ENCODE measurements at regions not wholly inside any gene's neighbourhood (a gene's known extent, or its start where the extent isn't known, plus 50 kb on each side); places are given as distances from the start of the nearest gene placed in this dataset.

DNA sequence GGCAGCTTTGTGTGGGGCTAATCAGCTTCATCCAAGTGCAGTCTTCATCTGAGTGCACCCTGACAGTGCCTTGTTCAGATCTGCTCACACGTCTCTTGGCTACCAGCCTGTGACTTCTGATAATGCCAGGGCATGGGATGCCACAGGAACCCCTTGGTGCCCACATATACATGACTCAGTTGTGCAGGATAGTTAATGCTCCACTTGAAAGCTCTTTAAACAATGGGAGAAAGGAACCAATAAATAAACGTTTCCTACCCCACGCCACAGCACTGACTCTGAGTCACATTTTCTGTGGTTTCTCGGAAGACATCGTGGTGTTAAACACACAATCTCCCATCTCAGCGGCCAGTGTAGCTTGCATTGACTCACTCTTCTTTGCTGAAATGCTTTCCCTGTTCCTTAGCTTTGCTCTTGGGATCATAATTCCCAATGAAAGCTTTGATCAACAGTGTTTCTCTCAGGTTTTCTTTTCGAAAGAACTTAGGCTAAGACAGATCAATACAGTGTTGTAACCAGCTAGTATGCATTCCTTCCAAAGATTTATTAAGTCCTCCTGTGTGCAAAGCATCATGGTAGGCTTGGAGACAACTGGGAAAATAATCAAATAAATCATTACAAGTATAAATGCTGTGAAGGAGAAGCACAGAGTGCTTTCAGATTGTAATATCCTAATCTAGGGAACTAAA, 142.0 kb downstream of the COPS8 start:
- no peak overlapping the region for H3K9ac ChIP-seq (ENCODE audit: insufficient read depth in 1 of 2, low read depth in 2 of 2, low read length in 2 of 2)
- no peaks in the 10 kb centered on the region for H3K79me2 ChIP-seq (ENCODE audit: control insufficient read depth, insufficient read depth, low read length)
- no peak overlapping the region for H2AFZ ChIP-seq (ENCODE audit: low read depth, low read length)
- in situ Hi-C loops (cut with MboI) (no loop called here), intact Hi-C loops (cut with micrococcal nuclease) (no loop called here)
- TF ChIP-seq, protein P1, sequence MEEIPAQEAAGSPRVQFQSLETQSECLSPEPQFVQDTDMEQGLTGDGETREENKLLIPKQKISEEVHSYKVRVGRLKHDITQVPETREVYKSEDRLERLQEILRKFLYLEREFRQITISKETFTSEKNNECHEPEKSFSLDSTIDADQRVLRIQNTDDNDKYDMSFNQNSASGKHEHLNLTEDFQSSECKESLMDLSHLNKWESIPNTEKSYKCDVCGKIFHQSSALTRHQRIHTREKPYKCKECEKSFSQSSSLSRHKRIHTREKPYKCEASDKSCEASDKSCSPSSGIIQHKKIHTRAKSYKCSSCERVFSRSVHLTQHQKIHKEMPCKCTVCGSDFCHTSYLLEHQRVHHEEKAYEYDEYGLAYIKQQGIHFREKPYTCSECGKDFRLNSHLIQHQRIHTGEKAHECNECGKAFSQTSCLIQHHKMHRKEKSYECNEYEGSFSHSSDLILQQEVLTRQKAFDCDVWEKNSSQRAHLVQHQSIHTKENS (CRISPR knock-in tag; IDR thresholded peaks at IDR 0.05) = no peak
- TF ChIP-seq CREM (IDR thresholded peaks at IDR 0.05; ENCODE audit: low read depth) = no peak
- no peaks in the 10 kb centered on the region for H4K20me1 ChIP-seq (replicated peaks; ENCODE audit: control insufficient read depth, insufficient read depth, low read length)
- H3K9me3 ChIP-seq (replicated peaks; ENCODE audit: control insufficient read depth, insufficient read depth, low read depth, low read length) = no peaks in the 10 kb centered on the region
- no peak overlapping the region for H3K4me3 ChIP-seq
- H3K27me3 ChIP-seq (ENCODE audit: control insufficient read depth in 2 of 2, insufficient read depth in 2 of 2, low read length in 2 of 2) = no peaks in the 10 kb centered on the region
- DNase-seq (ENCODE audit: extremely low read depth in 1 of 4, low spot score in 3 of 4) = no peak
- WGBS (ENCODE audit: insufficient coverage, low coverage, missing lambda C conversion rate) = 2% methylated on average over 7 of the region's 7 CpGs
- no peak overlapping the region for H3K4me2 ChIP-seq (ENCODE audit: insufficient read depth, low read length)
- H3K9me1 ChIP-seq (ENCODE audit: control insufficient read depth, insufficient read depth, low read length) = no peaks in the 10 kb centered on the region
- FAIRE-seq = no peak
- ATAC-seq = no peak
- BruUV-seq (replicated peaks) = no TSS peak
- no peaks in the 10 kb centered on the region for H3K36me3 ChIP-seq (ENCODE audit: control insufficient read depth, insufficient read depth, low read length)
- POLR2A ChIA-PET = no interaction called here
- CTCF ChIA-PET (ENCODE audit: low intra/inter-chr PET ratio) = no interaction called here
- H3K4me1 ChIP-seq (replicated peaks in 1 of 2; ENCODE audit: control insufficient read depth in 2 of 2, insufficient read depth in 2 of 2, low read length in 2 of 2) = no peaks in the 10 kb centered on the region
- H3K27ac ChIP-seq (ENCODE audit: extremely low read depth, low read depth, low read length) = no peak overlapping the region

DNA sequence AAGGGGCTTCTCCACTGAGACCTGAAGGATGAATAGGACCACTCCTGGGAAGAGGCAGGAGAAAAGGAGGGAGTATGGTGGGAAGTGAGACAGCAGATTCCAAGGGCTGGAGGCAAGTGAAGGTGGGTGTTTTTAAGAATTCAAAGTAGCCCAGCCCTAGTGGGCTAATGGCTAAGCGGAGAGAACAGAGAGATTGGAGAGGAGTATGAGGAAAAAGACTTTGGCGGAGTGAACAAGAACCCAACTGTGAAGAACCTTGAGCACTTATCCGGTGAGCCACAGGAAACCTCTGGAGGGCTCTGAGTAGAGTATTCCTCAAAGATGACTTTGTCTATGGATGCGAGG, 142.6 kb downstream of the COPS8 start:
- in situ Hi-C loops (cut with MboI) (no loop called here), intact Hi-C loops (cut with micrococcal nuclease) (no loop called here)
- H3K9me3 ChIP-seq (replicated peaks; ENCODE audit: control insufficient read depth, insufficient read depth, low read depth, low read length) = no peaks in the 10 kb centered on the region
- ATAC-seq (no peak), FAIRE-seq (no peak), DNase-seq (ENCODE audit: extremely low read depth in 1 of 4, low spot score in 3 of 4) (no peak)
- BruUV-seq (replicated peaks) = no TSS peak
- H3K4me3 ChIP-seq = no peak overlapping the region
- no peaks in the 10 kb centered on the region for H3K79me2 ChIP-seq (ENCODE audit: control insufficient read depth, insufficient read depth, low read length)
- no peaks in the 10 kb centered on the region for H3K4me1 ChIP-seq (replicated peaks in 1 of 2; ENCODE audit: control insufficient read depth in 2 of 2, insufficient read depth in 2 of 2, low read length in 2 of 2)
- no peak overlapping the region for H3K4me2 ChIP-seq (ENCODE audit: insufficient read depth, low read length)
- WGBS (ENCODE audit: insufficient coverage, low coverage, missing lambda C conversion rate) = 0% methylated on average over 4 of the region's 4 CpGs
- H3K36me3 ChIP-seq (ENCODE audit: control insufficient read depth, insufficient read depth, low read length) = no peaks in the 10 kb centered on the region
- no peaks in the 10 kb centered on the region for H3K9me1 ChIP-seq (ENCODE audit: control insufficient read depth, insufficient read depth, low read length)
- H3K27ac ChIP-seq (ENCODE audit: extremely low read depth, low read depth, low read length) = no peak overlapping the region
- no peak overlapping the region for H3K9ac ChIP-seq (ENCODE audit: insufficient read depth in 1 of 2, low read depth in 2 of 2, low read length in 2 of 2)
- H3K27me3 ChIP-seq (ENCODE audit: control insufficient read depth in 2 of 2, insufficient read depth in 2 of 2, low read length in 2 of 2) = no peaks in the 10 kb centered on the region
- no peaks in the 10 kb centered on the region for H4K20me1 ChIP-seq (replicated peaks; ENCODE audit: control insufficient read depth, insufficient read depth, low read length)
- POLR2A ChIA-PET = no interaction called here
- H2AFZ ChIP-seq (ENCODE audit: low read depth, low read length) = no peak overlapping the region
- CTCF ChIA-PET (ENCODE audit: low intra/inter-chr PET ratio) = no interaction called here
- TF ChIP-seq, protein P2, sequence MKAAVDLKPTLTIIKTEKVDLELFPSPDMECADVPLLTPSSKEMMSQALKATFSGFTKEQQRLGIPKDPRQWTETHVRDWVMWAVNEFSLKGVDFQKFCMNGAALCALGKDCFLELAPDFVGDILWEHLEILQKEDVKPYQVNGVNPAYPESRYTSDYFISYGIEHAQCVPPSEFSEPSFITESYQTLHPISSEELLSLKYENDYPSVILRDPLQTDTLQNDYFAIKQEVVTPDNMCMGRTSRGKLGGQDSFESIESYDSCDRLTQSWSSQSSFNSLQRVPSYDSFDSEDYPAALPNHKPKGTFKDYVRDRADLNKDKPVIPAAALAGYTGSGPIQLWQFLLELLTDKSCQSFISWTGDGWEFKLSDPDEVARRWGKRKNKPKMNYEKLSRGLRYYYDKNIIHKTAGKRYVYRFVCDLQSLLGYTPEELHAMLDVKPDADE (conservative IDR thresholded peaks at IDR 0.05; ENCODE audit: control insufficient read depth, low read depth, low read length) = no peak
- TF ChIP-seq KDM4B (IDR thresholded peaks at IDR 0.05; ENCODE audit: borderline replicate concordance in 2 of 2, low read depth in 1 of 2) (no peak), NFE2L1 (tag; IDR thresholded peaks at IDR 0.05; ENCODE audit: borderline replicate concordance, low read depth) (no peak), PTBP1 (IDR thresholded peaks at IDR 0.05; ENCODE audit: low read depth, low read length) (no peak), ZNF717 (CRISPR knock-in tag; IDR thresholded peaks at IDR 0.05) (no peak), SMAD3 (CRISPR knock-in tag; conservative IDR thresholded peaks at IDR 0.05) (no peak), HDAC3 (IDR thresholded peaks at IDR 0.05; ENCODE audit: borderline replicate concordance, partially characterized antibody) (no peak), CHD2 (IDR thresholded peaks at IDR 0.05; ENCODE audit: low read depth, low read length) (no peak)
- TF ChIP-seq, protein P3, sequence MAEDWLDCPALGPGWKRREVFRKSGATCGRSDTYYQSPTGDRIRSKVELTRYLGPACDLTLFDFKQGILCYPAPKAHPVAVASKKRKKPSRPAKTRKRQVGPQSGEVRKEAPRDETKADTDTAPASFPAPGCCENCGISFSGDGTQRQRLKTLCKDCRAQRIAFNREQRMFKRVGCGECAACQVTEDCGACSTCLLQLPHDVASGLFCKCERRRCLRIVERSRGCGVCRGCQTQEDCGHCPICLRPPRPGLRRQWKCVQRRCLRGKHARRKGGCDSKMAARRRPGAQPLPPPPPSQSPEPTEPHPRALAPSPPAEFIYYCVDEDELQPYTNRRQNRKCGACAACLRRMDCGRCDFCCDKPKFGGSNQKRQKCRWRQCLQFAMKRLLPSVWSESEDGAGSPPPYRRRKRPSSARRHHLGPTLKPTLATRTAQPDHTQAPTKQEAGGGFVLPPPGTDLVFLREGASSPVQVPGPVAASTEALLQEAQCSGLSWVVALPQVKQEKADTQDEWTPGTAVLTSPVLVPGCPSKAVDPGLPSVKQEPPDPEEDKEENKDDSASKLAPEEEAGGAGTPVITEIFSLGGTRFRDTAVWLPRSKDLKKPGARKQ (CRISPR knock-in tag; IDR thresholded peaks at IDR 0.05) = no peak
- TF ChIP-seq, protein P4, sequence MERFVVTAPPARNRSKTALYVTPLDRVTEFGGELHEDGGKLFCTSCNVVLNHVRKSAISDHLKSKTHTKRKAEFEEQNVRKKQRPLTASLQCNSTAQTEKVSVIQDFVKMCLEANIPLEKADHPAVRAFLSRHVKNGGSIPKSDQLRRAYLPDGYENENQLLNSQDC (CRISPR knock-in tag; IDR thresholded peaks at IDR 0.05) = no peak
